ENCODE measurements at regions not wholly inside any gene's neighbourhood (a gene's known extent, or its start where the extent isn't known, plus 50 kb on each side); places are given as distances from the start of the nearest gene placed in this dataset.

GRCh38 chr16:61579195-61579594, 457.0 kb downstream of the CDH8 start:
- no peak for TF ChIP-seq CTCF (IDR thresholded peaks at IDR 0.05; ENCODE audit: low read depth, low read length, missing control alignments)
- DNase-seq (ENCODE audit: low read depth): no peak
- no peak overlapping the region for H3K4me3 ChIP-seq (ENCODE audit: low read depth, low read length)
- in situ Hi-C loops (cut with HindIII; ENCODE audit: low sequenced_read_pairs): no loop called here

- TF ChIP-seq CTCF (IDR thresholded peaks at IDR 0.05; ENCODE audit: low read depth, low read length, missing control alignments): no peak
- H3K4me3 ChIP-seq (ENCODE audit: low read depth, low read length): no peak overlapping the region
- no peak for DNase-seq (ENCODE audit: low read depth)
- in situ Hi-C loops (cut with HindIII; ENCODE audit: low sequenced_read_pairs): no loop called here
Observed at GRCh38 chr16:61576476-61576875, 459.8 kb downstream of the CDH8 start.

GRCh38 chr16:61575617-61576016, 460.6 kb downstream of the CDH8 start:
- no peak for DNase-seq (ENCODE audit: low read depth)
- H3K4me3 ChIP-seq (ENCODE audit: low read depth, low read length): no peak overlapping the region
- in situ Hi-C loops (cut with HindIII; ENCODE audit: low sequenced_read_pairs): no loop called here
- TF ChIP-seq CTCF (IDR thresholded peaks at IDR 0.05; ENCODE audit: low read depth, low read length, missing control alignments): no peak

GRCh38 chr16:61569028-61569427, 467.2 kb downstream of the CDH8 start:
- in situ Hi-C loops (cut with HindIII; ENCODE audit: low sequenced_read_pairs): no loop called here
- no peak overlapping the region for H3K4me3 ChIP-seq (ENCODE audit: low read depth, low read length)
- DNase-seq (ENCODE audit: low read depth): no peak
- no peak for TF ChIP-seq CTCF (IDR thresholded peaks at IDR 0.05; ENCODE audit: low read depth, low read length, missing control alignments)

- H3K4me3 ChIP-seq (ENCODE audit: low read depth, low read length): no peak overlapping the region
- TF ChIP-seq CTCF (IDR thresholded peaks at IDR 0.05; ENCODE audit: low read depth, low read length, missing control alignments): no peak
- DNase-seq (ENCODE audit: low read depth): no peak
- in situ Hi-C loops (cut with HindIII; ENCODE audit: low sequenced_read_pairs): no loop called here
Observed at GRCh38 chr16:61564716-61565115, 471.5 kb downstream of the CDH8 start.

- in situ Hi-C loops (cut with HindIII; ENCODE audit: low sequenced_read_pairs): no loop called here
- H3K4me3 ChIP-seq (ENCODE audit: low read depth, low read length): no peak overlapping the region
- no peak for DNase-seq (ENCODE audit: low read depth)
- no peak for TF ChIP-seq CTCF (IDR thresholded peaks at IDR 0.05; ENCODE audit: low read depth, low read length, missing control alignments)
Observed at GRCh38 chr16:61555718-61556441, 480.4 kb downstream of the CDH8 start.
